Hematopoietic multipotent progenitor cell (in vitro differentiated cells): ENCODE measurements at regions not wholly inside any gene's neighbourhood (a gene's known extent, or its start where the extent isn't known, plus 50 kb on each side); places are given as distances from the start of the nearest gene placed in this dataset.

Experiments
- DNase-seq, 3 donors: peaks; one replicate each; pipeline ENCODE4 v3.0.0-alpha.2; 2011 to 2015; ENCODE audit warnings: low read depth in 2 of 3, low spot score in 2 of 3

GRCh38 chr14:104289507-104289906, 151.1 kb downstream of the KIF26A start:
- peak in 1 of 3 donors; percentile 4 for DNase-seq

GRCh38 chr14:104290058-104290667, 151.8 kb downstream of the KIF26A start:
- no peak for DNase-seq

GRCh38 chr14:104290756-104291122, 152.4 kb downstream of the KIF26A start:
- no peak for DNase-seq

GRCh38 chr14:104291123-104292000, 153.0 kb downstream of the KIF26A start:
- no peak for DNase-seq

GRCh38 chr14:104292084-104292970, 153.9 kb downstream of the KIF26A start:
- no peak for DNase-seq

GRCh38 chr14:104293231-104293841, 154.9 kb downstream of the KIF26A start:
- DNase-seq, result no peak

- no peak for DNase-seq
These were observed 155.7 kb downstream of the KIF26A start for GRCh38 chr14:104293851-104294627.

GRCh38 chr14:104294628-104294982, 156.2 kb downstream of the KIF26A start:
- DNase-seq, result no peak

GRCh38 chr14:104294983-104295680, 156.7 kb downstream of the KIF26A start:
- no peak for DNase-seq

GRCh38 chr14:104295681-104296387, 157.4 kb downstream of the KIF26A start:
- no peak for DNase-seq

- DNase-seq, result no peak
These were observed 158.3 kb downstream of the KIF26A start for GRCh38 chr14:104296388-104297312.

GRCh38 chr14:104297313-104297704, 158.9 kb downstream of the KIF26A start:
- DNase-seq, result no peak

GRCh38 chr14:104297721-104298401, 159.5 kb downstream of the KIF26A start:
- no peak for DNase-seq

GRCh38 chr14:104298458-104298857, 160.1 kb downstream of the KIF26A start:
- no peak for DNase-seq

- DNase-seq, result no peak
These were observed 161.8 kb downstream of the KIF26A start for GRCh38 chr14:104299993-104300761.

GRCh38 chr14:104301731-104302460, 163.5 kb downstream of the KIF26A start:
- no peak for DNase-seq
